ENCODE measurements at regions not wholly inside any gene's neighbourhood (a gene's known extent, or its start where the extent isn't known, plus 50 kb on each side); places are given as distances from the start of the nearest gene placed in this dataset.

- Mint-ChIP-seq H3K4me3 (no peak overlapping the region), H3K9me3 (peaks cover 17% of the 10 kb centered on the region), H3K4me1 (ENCODE audit: unreplicated experiment) (no peaks in the 10 kb centered on the region), H3K27ac (no peak overlapping the region), H3K27me3 (no peaks in the 10 kb centered on the region), H3K36me3 (peaks cover 4% of the 10 kb centered on the region)
- TF ChIP-seq, protein P1, sequence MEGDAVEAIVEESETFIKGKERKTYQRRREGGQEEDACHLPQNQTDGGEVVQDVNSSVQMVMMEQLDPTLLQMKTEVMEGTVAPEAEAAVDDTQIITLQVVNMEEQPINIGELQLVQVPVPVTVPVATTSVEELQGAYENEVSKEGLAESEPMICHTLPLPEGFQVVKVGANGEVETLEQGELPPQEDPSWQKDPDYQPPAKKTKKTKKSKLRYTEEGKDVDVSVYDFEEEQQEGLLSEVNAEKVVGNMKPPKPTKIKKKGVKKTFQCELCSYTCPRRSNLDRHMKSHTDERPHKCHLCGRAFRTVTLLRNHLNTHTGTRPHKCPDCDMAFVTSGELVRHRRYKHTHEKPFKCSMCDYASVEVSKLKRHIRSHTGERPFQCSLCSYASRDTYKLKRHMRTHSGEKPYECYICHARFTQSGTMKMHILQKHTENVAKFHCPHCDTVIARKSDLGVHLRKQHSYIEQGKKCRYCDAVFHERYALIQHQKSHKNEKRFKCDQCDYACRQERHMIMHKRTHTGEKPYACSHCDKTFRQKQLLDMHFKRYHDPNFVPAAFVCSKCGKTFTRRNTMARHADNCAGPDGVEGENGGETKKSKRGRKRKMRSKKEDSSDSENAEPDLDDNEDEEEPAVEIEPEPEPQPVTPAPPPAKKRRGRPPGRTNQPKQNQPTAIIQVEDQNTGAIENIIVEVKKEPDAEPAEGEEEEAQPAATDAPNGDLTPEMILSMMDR (conservative IDR thresholded peaks at IDR 0.05) = no peak
- no peak for DNase-seq (ENCODE audit: extremely low spot score, unreplicated experiment)
Observed at GRCh38 chr10:108788891-108789290, 1134.4 kb downstream of the XPNPEP1 start.

GRCh38 chr10:108787932-108788331 is 1135.4 kb downstream of the XPNPEP1 start:
- Mint-ChIP-seq H3K27ac (no peak overlapping the region), H3K9me3 (peaks cover 21% of the 10 kb centered on the region), H3K4me1 (ENCODE audit: unreplicated experiment) (no peaks in the 10 kb centered on the region), H3K4me3 (no peak overlapping the region), H3K27me3 (no peaks in the 10 kb centered on the region), H3K36me3 (peaks cover 4% of the 10 kb centered on the region)
- DNase-seq (ENCODE audit: extremely low spot score, unreplicated experiment) = no peak
- TF ChIP-seq, protein P1 (conservative IDR thresholded peaks at IDR 0.05) = no peak

DNA sequence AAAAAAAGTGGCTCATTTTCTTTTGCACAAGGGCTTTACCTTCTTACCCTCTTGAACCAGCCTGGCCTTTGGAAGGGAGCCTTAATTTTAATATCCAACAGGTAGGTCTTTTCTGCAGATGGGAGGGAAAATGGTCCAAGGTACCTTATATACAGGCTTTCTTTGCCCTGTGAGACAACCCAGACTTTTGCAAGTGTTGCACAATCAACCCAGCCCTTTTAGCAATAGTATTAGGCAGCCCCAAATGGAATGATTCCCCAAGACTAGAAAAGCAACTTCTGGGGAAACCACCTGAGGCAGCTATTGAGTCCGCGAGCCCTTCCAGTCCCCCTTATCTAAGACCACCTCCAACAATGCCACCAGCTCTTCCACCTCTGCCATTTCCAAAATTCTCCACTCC is 1138.3 kb downstream of the XPNPEP1 start:
- DNase-seq (ENCODE audit: extremely low spot score, unreplicated experiment) = no peak
- Mint-ChIP-seq H3K27me3 (no peaks in the 10 kb centered on the region), H3K4me3 (no peak overlapping the region), H3K4me1 (ENCODE audit: unreplicated experiment) (no peaks in the 10 kb centered on the region), H3K36me3 (peaks cover 4% of the 10 kb centered on the region), H3K27ac (no peak overlapping the region), H3K9me3 (peaks cover 21% of the 10 kb centered on the region)
- TF ChIP-seq, protein P1 (conservative IDR thresholded peaks at IDR 0.05) = no peak

- peaks cover 4% of the 10 kb centered on the region for H3K36me3 Mint-ChIP-seq
- TF ChIP-seq, protein P1 (conservative IDR thresholded peaks at IDR 0.05) = no peak
- H3K27me3 Mint-ChIP-seq = no peaks in the 10 kb centered on the region
- peaks cover 21% of the 10 kb centered on the region for H3K9me3 Mint-ChIP-seq
- no peak overlapping the region for H3K4me3 Mint-ChIP-seq
- no peaks in the 10 kb centered on the region for H3K4me1 Mint-ChIP-seq (ENCODE audit: unreplicated experiment)
- DNase-seq (ENCODE audit: extremely low spot score, unreplicated experiment) = no peak
- no peak overlapping the region for H3K27ac Mint-ChIP-seq
Observed at GRCh38 chr10:108784534-108784933, 1138.8 kb downstream of the XPNPEP1 start.

- no peaks in the 10 kb centered on the region for H3K4me1 Mint-ChIP-seq (ENCODE audit: unreplicated experiment)
- H3K36me3 Mint-ChIP-seq = peaks cover 4% of the 10 kb centered on the region
- DNase-seq (ENCODE audit: extremely low spot score, unreplicated experiment) = no peak
Observed at GRCh38 chr10:108783897-108784296, 1139.4 kb downstream of the XPNPEP1 start.

More at GRCh38 chr10:108783897-108784296, 1139.4 kb downstream of the XPNPEP1 start:
- TF ChIP-seq, protein P1 (conservative IDR thresholded peaks at IDR 0.05) = peak; percentile 68
- H3K27me3 Mint-ChIP-seq = no peaks in the 10 kb centered on the region
- H3K27ac Mint-ChIP-seq = no peak overlapping the region
- peaks cover 21% of the 10 kb centered on the region for H3K9me3 Mint-ChIP-seq
- no peak overlapping the region for H3K4me3 Mint-ChIP-seq

Measured in type B pancreatic cell (in vitro differentiated cells).